KBM-7 (cell line): ENCODE measurements at regions not wholly inside any gene's neighbourhood (a gene's known extent, or its start where the extent isn't known, plus 50 kb on each side); places are given as distances from the start of the nearest gene placed in this dataset.
"Not testable (repeated sequence)": the region's sequence is repeated elsewhere in the genome, so short reads cannot be mapped to it uniquely, and the experiment has no call there.

Experiments used
- DNase-seq: peaks from one replicate; pipeline ENCODE4 v3.0.0-alpha.2; 2015
- in situ Hi-C: fragments of 300-500 bp; cut with MboI; formaldehyde crosslinking; loops from 2 replicates; pipeline ENCODE4 v1.14.3; 2020; ENCODE audit warnings: low sequenced_read_pairs, low pct_unique_long_range_greater_than_20kb, mixed read lengths

- in situ Hi-C loops: no loop called here
- DNase-seq: no peak
These were observed 57.7 kb downstream of the RAD51AP2 start for GRCh38 chr2:17460371-17461086.

GRCh38 chr2:17455343-17455742, 62.9 kb downstream of the RAD51AP2 start:
- in situ Hi-C loops: no loop called here
- no peak for DNase-seq

- not testable (repeated sequence) for DNase-seq
These were observed 72.0 kb downstream of the RAD51AP2 start for GRCh38 chr2:17446191-17446590.

GRCh38 chr2:17445744-17446143, 72.5 kb downstream of the RAD51AP2 start:
- in situ Hi-C loops: no loop called here
- DNase-seq: no peak

More at GRCh38 chr2:17446191-17446590, 72.0 kb downstream of the RAD51AP2 start:
- in situ Hi-C loops: not testable (repeated sequence)

GRCh38 chr2:17442334-17442733, 75.9 kb downstream of the RAD51AP2 start:
- in situ Hi-C loops: no loop called here
- no peak for DNase-seq

- in situ Hi-C loops: no loop called here
- no peak for DNase-seq
These were observed 76.5 kb downstream of the RAD51AP2 start for GRCh38 chr2:17441790-17442189.

GRCh38 chr2:17441055-17441771, 77.0 kb downstream of the RAD51AP2 start:
- in situ Hi-C loops: no loop called here
- no peak for DNase-seq

GRCh38 chr2:17430326-17430725, 87.9 kb downstream of the RAD51AP2 start:
- DNase-seq: no peak
- in situ Hi-C loops: no loop called here

- no peak for DNase-seq
- in situ Hi-C loops: no loop called here
These were observed 89.1 kb downstream of the RAD51AP2 start for GRCh38 chr2:17429130-17429529.

- no peak for DNase-seq
- in situ Hi-C loops: no loop called here
These were observed 90.8 kb downstream of the RAD51AP2 start for GRCh38 chr2:17427401-17427800.

GRCh38 chr2:17426743-17427142, 91.5 kb downstream of the RAD51AP2 start:
- in situ Hi-C loops: no loop called here
- DNase-seq: no peak

GRCh38 chr2:17422061-17422460, 96.2 kb downstream of the RAD51AP2 start:
- no peak for DNase-seq
- in situ Hi-C loops: no loop called here

- in situ Hi-C loops: no loop called here
- DNase-seq: no peak
These were observed 101.3 kb downstream of the RAD51AP2 start for GRCh38 chr2:17416884-17417391.

GRCh38 chr2:17413036-17413435, 105.2 kb downstream of the RAD51AP2 start:
- in situ Hi-C loops: no loop called here
- no peak for DNase-seq

- DNase-seq: no peak
- in situ Hi-C loops: no loop called here
These were observed 117.1 kb downstream of the RAD51AP2 start for GRCh38 chr2:17401096-17401495.

GRCh38 chr2:17398770-17399169, 119.5 kb downstream of the RAD51AP2 start:
- in situ Hi-C loops: no loop called here
- no peak for DNase-seq

- in situ Hi-C loops: no loop called here
- DNase-seq: no peak
These were observed 129.4 kb downstream of the RAD51AP2 start for GRCh38 chr2:17388798-17389197.

- in situ Hi-C loops: no loop called here
- no peak for DNase-seq
These were observed 130.6 kb downstream of the RAD51AP2 start for GRCh38 chr2:17387591-17387990.

GRCh38 chr2:17386771-17387170, 131.5 kb downstream of the RAD51AP2 start:
- in situ Hi-C loops: no loop called here
- no peak for DNase-seq

GRCh38 chr2:17380003-17380402, 138.2 kb downstream of the RAD51AP2 start:
- in situ Hi-C loops: no loop called here
- DNase-seq: no peak
